ENCODE measurements at regions not wholly inside any gene's neighbourhood (a gene's known extent, or its start where the extent isn't known, plus 50 kb on each side); places are given as distances from the start of the nearest gene placed in this dataset.

GRCh38 chr2:55992455-55992854, 68.9 kb upstream of the EFEMP1 start:
- TF ChIP-seq, protein P1, sequence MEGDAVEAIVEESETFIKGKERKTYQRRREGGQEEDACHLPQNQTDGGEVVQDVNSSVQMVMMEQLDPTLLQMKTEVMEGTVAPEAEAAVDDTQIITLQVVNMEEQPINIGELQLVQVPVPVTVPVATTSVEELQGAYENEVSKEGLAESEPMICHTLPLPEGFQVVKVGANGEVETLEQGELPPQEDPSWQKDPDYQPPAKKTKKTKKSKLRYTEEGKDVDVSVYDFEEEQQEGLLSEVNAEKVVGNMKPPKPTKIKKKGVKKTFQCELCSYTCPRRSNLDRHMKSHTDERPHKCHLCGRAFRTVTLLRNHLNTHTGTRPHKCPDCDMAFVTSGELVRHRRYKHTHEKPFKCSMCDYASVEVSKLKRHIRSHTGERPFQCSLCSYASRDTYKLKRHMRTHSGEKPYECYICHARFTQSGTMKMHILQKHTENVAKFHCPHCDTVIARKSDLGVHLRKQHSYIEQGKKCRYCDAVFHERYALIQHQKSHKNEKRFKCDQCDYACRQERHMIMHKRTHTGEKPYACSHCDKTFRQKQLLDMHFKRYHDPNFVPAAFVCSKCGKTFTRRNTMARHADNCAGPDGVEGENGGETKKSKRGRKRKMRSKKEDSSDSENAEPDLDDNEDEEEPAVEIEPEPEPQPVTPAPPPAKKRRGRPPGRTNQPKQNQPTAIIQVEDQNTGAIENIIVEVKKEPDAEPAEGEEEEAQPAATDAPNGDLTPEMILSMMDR (IDR thresholded peaks at IDR 0.05; ENCODE audit: extremely low read depth, insufficient read depth, missing control alignments) = no peak
- no peak for DNase-seq (ENCODE audit: low spot score)
- in situ Hi-C loops (cut with MboI; ENCODE audit: low pct_unique_long_range_greater_than_20kb, low sequenced_read_pairs, unreplicated experiment) = no loop called here

- DNase-seq (ENCODE audit: low spot score) = no peak
- in situ Hi-C loops (cut with MboI; ENCODE audit: low pct_unique_long_range_greater_than_20kb, low sequenced_read_pairs, unreplicated experiment) = no loop called here
- TF ChIP-seq, protein P1 (IDR thresholded peaks at IDR 0.05; ENCODE audit: extremely low read depth, insufficient read depth, missing control alignments) = no peak
These were observed 70.1 kb upstream of the EFEMP1 start for GRCh38 chr2:55993685-55994084.

GRCh38 chr2:55995211-55995610, 71.6 kb upstream of the EFEMP1 start:
- no peak for DNase-seq (ENCODE audit: low spot score)
- in situ Hi-C loops (cut with MboI; ENCODE audit: low pct_unique_long_range_greater_than_20kb, low sequenced_read_pairs, unreplicated experiment) = no loop called here
- TF ChIP-seq, protein P1 (IDR thresholded peaks at IDR 0.05; ENCODE audit: extremely low read depth, insufficient read depth, missing control alignments) = no peak

DNA sequence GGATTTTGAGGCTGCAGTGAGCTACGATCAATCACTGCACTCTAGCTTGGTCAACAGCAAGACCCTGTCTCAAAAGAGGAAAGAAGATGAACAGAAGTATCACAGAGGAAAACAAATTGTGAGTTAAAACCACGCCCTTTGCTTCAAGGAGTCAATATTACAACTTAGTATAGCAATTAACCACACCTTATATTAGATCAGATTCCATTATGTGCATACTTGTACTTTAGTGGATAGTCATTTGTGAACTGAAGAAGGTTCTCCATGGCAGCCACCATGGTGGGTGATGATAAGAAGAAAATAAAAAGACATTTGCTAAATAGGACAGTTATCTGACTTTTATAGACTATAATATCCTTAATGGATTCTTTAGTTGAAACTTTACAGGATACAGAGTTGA, 72.3 kb upstream of the EFEMP1 start:
- TF ChIP-seq, protein P1 (IDR thresholded peaks at IDR 0.05; ENCODE audit: extremely low read depth, insufficient read depth, missing control alignments) = no peak
- in situ Hi-C loops (cut with MboI; ENCODE audit: low pct_unique_long_range_greater_than_20kb, low sequenced_read_pairs, unreplicated experiment) = no loop called here
- no peak for DNase-seq (ENCODE audit: low spot score)

- TF ChIP-seq, protein P1 (IDR thresholded peaks at IDR 0.05; ENCODE audit: extremely low read depth, insufficient read depth, missing control alignments) = no peak
- in situ Hi-C loops (cut with MboI; ENCODE audit: low pct_unique_long_range_greater_than_20kb, low sequenced_read_pairs, unreplicated experiment) = no loop called here
- DNase-seq (ENCODE audit: low spot score) = no peak
These were observed 75.6 kb upstream of the EFEMP1 start for GRCh38 chr2:55999231-55999630.

DNA sequence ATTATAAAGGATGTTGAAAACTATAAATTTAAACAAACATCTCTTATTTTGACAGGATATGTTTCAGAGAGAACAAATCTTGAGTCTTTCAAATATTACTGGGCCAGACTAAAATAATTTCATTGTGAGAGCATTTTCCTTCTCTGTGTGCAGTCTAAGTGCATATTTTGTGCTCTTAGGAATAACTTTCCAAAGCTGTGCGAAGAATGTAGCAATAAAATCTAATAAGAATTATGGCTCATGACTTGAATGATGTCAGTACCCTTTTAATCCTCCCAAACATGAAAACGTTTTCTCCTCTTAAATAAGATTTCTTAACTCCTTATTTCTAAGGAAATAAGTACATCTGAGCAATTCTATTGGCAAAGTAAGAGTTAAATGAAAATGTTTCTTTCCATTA, 76.2 kb upstream of the EFEMP1 start:
- in situ Hi-C loops (cut with MboI; ENCODE audit: low pct_unique_long_range_greater_than_20kb, low sequenced_read_pairs, unreplicated experiment) = no loop called here
- no peak for DNase-seq (ENCODE audit: low spot score)
- TF ChIP-seq, protein P1 (IDR thresholded peaks at IDR 0.05; ENCODE audit: extremely low read depth, insufficient read depth, missing control alignments) = no peak

- in situ Hi-C loops (cut with MboI; ENCODE audit: low pct_unique_long_range_greater_than_20kb, low sequenced_read_pairs, unreplicated experiment) = no loop called here
These were observed 78.4 kb upstream of the EFEMP1 start for GRCh38 chr2:56001947-56002346.

More at GRCh38 chr2:56001947-56002346, 78.4 kb upstream of the EFEMP1 start:
- TF ChIP-seq, protein P1 (IDR thresholded peaks at IDR 0.05; ENCODE audit: extremely low read depth, insufficient read depth, missing control alignments) = no peak
- DNase-seq (ENCODE audit: low spot score) = no peak

Measured in GM13977 (cell line).